Suprapubic skin (tissue), 4 donors: ENCODE measurements at regions not wholly inside any gene's neighbourhood (a gene's known extent, or its start where the extent isn't known, plus 50 kb on each side); places are given as distances from the start of the nearest gene placed in this dataset.

Experiments used
- POLR2A ChIP-seq, 2 donors: fragments of 450-650 bp; IDR thresholded peaks; one replicate each; pipeline ENCODE4 v1.6.1; 2017; ENCODE audit warnings: antibody characterized with exemption in 2 of 2, mild to moderate bottlenecking in 2 of 2, moderate library complexity in 2 of 2
- POLR2AphosphoS5 ChIP-seq, 3 donors: sonication (generic); formaldehyde crosslinking; IDR thresholded peaks; one replicate each; pipeline ENCODE4 v1.6.1; 2017; ENCODE audit warnings: antibody characterized with exemption in 3 of 3
- TF ChIP-seq, protein P1 (sequence below), 2 donors: fragments of 200-600 bp in 1 of 2; fragments of 450-650 bp in 1 of 2; sonication (generic) in 1 of 2; IDR thresholded peaks; one replicate each; pipeline ENCODE4 v1.5.1; 2016 to 2019; ENCODE audit warnings: antibody characterized with exemption in 2 of 2, mild to moderate bottlenecking in 1 of 2, moderate library complexity in 1 of 2

DNA sequence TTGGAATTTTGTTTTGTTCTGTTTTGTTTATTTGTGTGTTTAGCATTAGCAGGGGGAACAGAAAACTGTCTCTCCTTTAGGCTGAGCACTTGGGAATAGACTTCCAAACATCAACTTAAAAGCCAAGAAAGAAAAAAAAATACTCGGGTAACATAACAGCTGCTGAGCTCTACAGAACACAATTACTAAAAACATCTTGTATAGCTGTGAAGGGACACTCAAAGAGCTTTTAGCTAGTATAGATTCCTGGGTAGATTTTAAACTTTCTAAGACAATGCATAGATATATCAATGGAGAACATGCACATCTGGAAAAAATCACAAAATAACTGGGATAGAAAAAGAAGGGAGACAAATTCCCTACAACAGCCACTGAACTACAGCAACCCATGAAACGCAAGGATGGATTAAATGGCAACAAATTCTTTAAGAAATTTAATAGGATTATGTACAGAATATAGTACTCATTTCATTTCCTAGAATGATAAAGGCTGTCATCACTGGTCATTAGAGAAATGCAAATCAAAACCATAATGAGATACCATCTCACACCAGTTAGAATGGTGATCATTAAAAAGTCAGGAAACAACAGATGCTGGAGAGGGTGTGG is 174.3 kb upstream of the KRR1 start:
- TF ChIP-seq, protein P1, sequence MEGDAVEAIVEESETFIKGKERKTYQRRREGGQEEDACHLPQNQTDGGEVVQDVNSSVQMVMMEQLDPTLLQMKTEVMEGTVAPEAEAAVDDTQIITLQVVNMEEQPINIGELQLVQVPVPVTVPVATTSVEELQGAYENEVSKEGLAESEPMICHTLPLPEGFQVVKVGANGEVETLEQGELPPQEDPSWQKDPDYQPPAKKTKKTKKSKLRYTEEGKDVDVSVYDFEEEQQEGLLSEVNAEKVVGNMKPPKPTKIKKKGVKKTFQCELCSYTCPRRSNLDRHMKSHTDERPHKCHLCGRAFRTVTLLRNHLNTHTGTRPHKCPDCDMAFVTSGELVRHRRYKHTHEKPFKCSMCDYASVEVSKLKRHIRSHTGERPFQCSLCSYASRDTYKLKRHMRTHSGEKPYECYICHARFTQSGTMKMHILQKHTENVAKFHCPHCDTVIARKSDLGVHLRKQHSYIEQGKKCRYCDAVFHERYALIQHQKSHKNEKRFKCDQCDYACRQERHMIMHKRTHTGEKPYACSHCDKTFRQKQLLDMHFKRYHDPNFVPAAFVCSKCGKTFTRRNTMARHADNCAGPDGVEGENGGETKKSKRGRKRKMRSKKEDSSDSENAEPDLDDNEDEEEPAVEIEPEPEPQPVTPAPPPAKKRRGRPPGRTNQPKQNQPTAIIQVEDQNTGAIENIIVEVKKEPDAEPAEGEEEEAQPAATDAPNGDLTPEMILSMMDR (IDR thresholded peaks at IDR 0.05): no peak
- no peak for TF ChIP-seq POLR2A (IDR thresholded peaks at IDR 0.05)
- no peak for TF ChIP-seq POLR2AphosphoS5 (IDR thresholded peaks at IDR 0.05)
